IMR-90 (cell line): ENCODE measurements at regions not wholly inside any gene's neighbourhood (a gene's known extent, or its start where the extent isn't known, plus 50 kb on each side); places are given as distances from the start of the nearest gene placed in this dataset.

Source experiments
- ATAC-seq: fragments of 200-7000 bp; cut with Tn5 transposase; 2 replicates; pipeline ENCODE4 v1.9.1; 2020; ENCODE audit warnings: low read depth, mild to moderate bottlenecking, moderate library complexity
- BruUV-seq: library from RNA; stranded (reverse); fragments of 400-500 nt; replicated peaks from 2 replicates; lab custom pipeline; 2021; lab: Mats Ljungman, UMichigan
- CTCF ChIA-PET: fragments of 300-600 bp; formaldehyde crosslinking; extraction: SDS; loops from one replicate; lab custom pipeline; 2021; ENCODE audit warnings: antibody characterized with exemption; lab: Yijun Ruan, JAX
- POLR2A ChIA-PET: fragments of 300-600 bp; sonication (Branson Sonifier 250); formaldehyde crosslinking; loops from one replicate; lab custom pipeline; 2022; ENCODE audit warnings: antibody characterized with exemption; ENCODE audit not compliant: unreplicated experiment; lab: Charles Lee
- DNase-seq: peaks from one replicate; pipeline ENCODE4 v3.0.0; 2013
- H2AFZ ChIP-seq: replicated peaks from 2 replicates; pipeline ENCODE3; 2013; ENCODE audit warnings: low read length, mild to moderate bottlenecking; ENCODE audit not compliant: poor library complexity
- H2AK5ac ChIP-seq: 2 replicates; pipeline ENCODE4 v1.6.1; 2013; ENCODE audit warnings: low read depth, low read length, inconsistent platforms
- H2AK9ac ChIP-seq: replicated peaks from 2 replicates; pipeline ENCODE3; 2013; ENCODE audit warnings: mild to moderate bottlenecking, low read depth, low read length, moderate library complexity; ENCODE audit not compliant: poor library complexity
- H2BK120ac ChIP-seq: 2 replicates; pipeline ENCODE4 v1.6.1; 2013; ENCODE audit warnings: low read depth, low read length, inconsistent platforms
- H2BK15ac ChIP-seq: 3 replicates; pipeline ENCODE4 v1.6.1; 2013; ENCODE audit warnings: low read depth, low read length, inconsistent platforms
- H2BK20ac ChIP-seq: 2 replicates; pipeline ENCODE4 v1.6.1; 2013; ENCODE audit warnings: low read depth, mild to moderate bottlenecking, inconsistent platforms, low read length, moderate library complexity
- H2BK5ac ChIP-seq: 2 replicates; pipeline ENCODE4 v1.6.1; 2013; ENCODE audit warnings: mild to moderate bottlenecking, low read depth, low read length, inconsistent platforms; ENCODE audit not compliant: poor library complexity, severe bottlenecking
- H3K14ac ChIP-seq: replicated peaks from 2 replicates; pipeline ENCODE4 v1.6.1; 2013; ENCODE audit warnings: low read depth, low read length, inconsistent platforms
- H3K18ac ChIP-seq: 2 replicates; pipeline ENCODE4 v1.6.1; 2013; ENCODE audit warnings: low read depth, low read length, control low read depth
- H3K23ac ChIP-seq: 2 replicates; pipeline ENCODE4 v1.6.1; 2013; ENCODE audit warnings: low read depth, low read length, inconsistent platforms
- H3K27ac ChIP-seq: 2 replicates; pipeline ENCODE4 v1.5.1; 2013; ENCODE audit warnings: mild to moderate bottlenecking, control low read depth, low read length; ENCODE audit not compliant: insufficient read depth
- H3K27me3 ChIP-seq: 2 replicates; pipeline ENCODE4 v1.6.1; 2013; ENCODE audit warnings: low read length; ENCODE audit not compliant: control insufficient read depth, insufficient read depth
- H3K36me3 ChIP-seq: 2 replicates; pipeline ENCODE4 v1.6.1; 2013; ENCODE audit warnings: low read length, mixed read lengths; ENCODE audit not compliant: control insufficient read depth, insufficient read depth
- H3K4ac ChIP-seq: 2 replicates; pipeline ENCODE4 v1.6.1; 2013; ENCODE audit warnings: low read depth, low read length, inconsistent platforms
- H3K4me1 ChIP-seq: 2 replicates; pipeline ENCODE4 v1.6.1; 2013; ENCODE audit warnings: low read length, mixed read lengths; ENCODE audit not compliant: control insufficient read depth, insufficient read depth
- H3K4me2 ChIP-seq: 2 replicates; pipeline ENCODE4 v1.6.1; 2013; ENCODE audit warnings: low read depth, mild to moderate bottlenecking, control low read depth, low read length, moderate library complexity
- H3K4me3 ChIP-seq: 2 replicates; pipeline ENCODE4 v1.5.1; 2013; ENCODE audit warnings: low read depth, mild to moderate bottlenecking, control low read depth, low read length, moderate library complexity; ENCODE audit not compliant: insufficient read depth
- H3K56ac ChIP-seq: 2 replicates; pipeline ENCODE4 v1.6.1; 2013; ENCODE audit warnings: low read length, inconsistent platforms; ENCODE audit not compliant: insufficient read depth; ENCODE audit errors: extremely low read depth
- H3K79me1 ChIP-seq, 2 experiments: 2 replicates each; pipeline ENCODE4 v1.6.1; 2013; ENCODE audit warnings: low read length in 2 of 2, inconsistent platforms in 1 of 2, low read depth in 1 of 2
- H3K9ac ChIP-seq: 2 replicates; pipeline ENCODE4 v1.6.1; 2013; ENCODE audit warnings: low read depth, low read length, control low read depth
- H3K9me1 ChIP-seq: 2 replicates; pipeline ENCODE4 v1.6.1; 2013; ENCODE audit warnings: low read length, inconsistent platforms; ENCODE audit not compliant: insufficient read depth
- H3K9me3 ChIP-seq: 2 replicates; pipeline ENCODE4 v1.6.1; 2013; ENCODE audit warnings: low read length; ENCODE audit not compliant: control insufficient read depth, insufficient read depth
- H4K20me1 ChIP-seq: 2 replicates; pipeline ENCODE4 v1.6.1; 2013; ENCODE audit warnings: low read length, inconsistent platforms; ENCODE audit not compliant: insufficient read depth
- H4K5ac ChIP-seq: 2 replicates; pipeline ENCODE4 v1.6.1; 2013; ENCODE audit warnings: mild to moderate bottlenecking, low read depth, low read length, control low read depth
- H4K8ac ChIP-seq, 2 experiments: 2 replicates each; pipeline ENCODE4 v1.6.1; 2013; ENCODE audit warnings: low read depth in 2 of 2, low read length in 2 of 2, control low read depth in 1 of 2, inconsistent platforms in 1 of 2
- H4K91ac ChIP-seq: 2 replicates; pipeline ENCODE4 v1.6.1; 2013; ENCODE audit warnings: low read depth, low read length, inconsistent platforms; ENCODE audit not compliant: insufficient read depth
- BHLHE40 ChIP-seq: fragments of 150-350 bp; IDR thresholded peaks from 2 replicates; pipeline ENCODE4 v1.6.1; 2016; ENCODE audit warnings: mild to moderate bottlenecking, low read depth, low read length
- CEBPB ChIP-seq: IDR thresholded peaks from 2 replicates; pipeline ENCODE4 v1.6.1; 2012; ENCODE audit warnings: low read depth, low read length, improper control_type of control experiment
- CHD1 ChIP-seq: IDR thresholded peaks from 2 replicates; pipeline ENCODE4 v1.6.1; 2012; ENCODE audit warnings: low read depth, low read length, improper control_type of control experiment
- FOS ChIP-seq: fragments of 150-350 bp; IDR thresholded peaks from 2 replicates; pipeline ENCODE4 v1.6.1; 2016; ENCODE audit warnings: low read depth, low read length
- MAFK ChIP-seq: IDR thresholded peaks from 2 replicates; pipeline ENCODE4 v1.6.1; 2012; ENCODE audit warnings: low read depth, low read length, improper control_type of control experiment
- MAZ ChIP-seq: IDR thresholded peaks from 2 replicates; pipeline ENCODE4 v1.6.1; 2012; ENCODE audit warnings: low read depth, mild to moderate bottlenecking, low read length, improper control_type of control experiment, moderate library complexity, borderline replicate concordance
- MXI1 ChIP-seq: IDR thresholded peaks from 2 replicates; pipeline ENCODE4 v1.6.1; 2012; ENCODE audit warnings: low read depth, mild to moderate bottlenecking, low read length, moderate library complexity, borderline replicate concordance
- NFE2L2 ChIP-seq: fragments of 150-350 bp; IDR thresholded peaks from 2 replicates; pipeline ENCODE4 v1.6.1; 2016; ENCODE audit warnings: low read depth, mild to moderate bottlenecking, low read length
- POLR2A ChIP-seq: IDR thresholded peaks from 2 replicates; pipeline ENCODE4 v1.6.1; 2012; ENCODE audit warnings: mild to moderate bottlenecking, low read depth, low read length
- RAD21 ChIP-seq: IDR thresholded peaks from 2 replicates; pipeline ENCODE4 v1.6.1; 2012; ENCODE audit warnings: low read length, improper control_type of control experiment
- RCOR1 ChIP-seq: IDR thresholded peaks from 2 replicates; pipeline ENCODE4 v1.6.1; 2012; ENCODE audit warnings: mild to moderate bottlenecking, low read length, improper control_type of control experiment; ENCODE audit not compliant: insufficient replicate concordance
- RFX5 ChIP-seq: IDR thresholded peaks from 2 replicates; pipeline ENCODE4 v1.8.0; 2012; ENCODE audit warnings: low read depth, mild to moderate bottlenecking, low read length, moderate library complexity
- SMC3 ChIP-seq: fragments of 150-350 bp; IDR thresholded peaks from 2 replicates; pipeline ENCODE4 v1.6.1; 2016; ENCODE audit warnings: low read depth, mild to moderate bottlenecking, antibody characterized with exemption, low read length, moderate library complexity
- WGBS, 2 experiments: methylation state at CpG; one replicate each; pipeline versions ENCODE4 v1.1.5 to v1.1.7; 2013; ENCODE audit warnings: missing lambda C conversion rate in 2 of 2; ENCODE audit not compliant: insufficient read length in 1 of 2; ENCODE audit errors: extremely low coverage in 2 of 2; 5-methylcytosine and 5-hydroxymethylcytosine counted together
- dilution Hi-C: fragments of 300-500 bp; cut with HindIII; formaldehyde crosslinking; loops from one replicate; pipeline ENCODE4 v1.14.3; 2018; ENCODE audit warnings: low sequenced_read_pairs; ENCODE audit not compliant: unreplicated experiment
- in situ Hi-C: fragments of 300-500 bp; cut with MboI; formaldehyde crosslinking; loops from 3 replicates; pipeline ENCODE4 v1.14.3; 2019; ENCODE audit warnings: low sequenced_read_pairs, inconsistent platforms, mixed read lengths
- intact Hi-C: fragments of 100-400 bp; cut with micrococcal nuclease; formaldehyde crosslinking; loops from 2 replicates; pipeline ENCODE4 v1.10.0; 2022
- TF ChIP-seq, protein P1 (sequence below): conservative IDR thresholded peaks from 2 replicates; pipeline ENCODE4 v1.5.1; 2012; ENCODE audit warnings: mild to moderate bottlenecking, low read depth, low read length, improper control_type of control experiment
- TF ChIP-seq, protein P2 (sequence below): fragments of 150-350 bp; IDR thresholded peaks from 2 replicates; pipeline ENCODE4 v1.6.1; 2017; ENCODE audit warnings: mild to moderate bottlenecking, antibody characterized with exemption, low read length, low read depth
- TF ChIP-seq, protein P3 (sequence below): fragments of 150-350 bp; IDR thresholded peaks from 2 replicates; pipeline ENCODE4 v1.6.1; 2016; ENCODE audit warnings: low read depth, mild to moderate bottlenecking, low read length, moderate library complexity, borderline replicate concordance

DNA sequence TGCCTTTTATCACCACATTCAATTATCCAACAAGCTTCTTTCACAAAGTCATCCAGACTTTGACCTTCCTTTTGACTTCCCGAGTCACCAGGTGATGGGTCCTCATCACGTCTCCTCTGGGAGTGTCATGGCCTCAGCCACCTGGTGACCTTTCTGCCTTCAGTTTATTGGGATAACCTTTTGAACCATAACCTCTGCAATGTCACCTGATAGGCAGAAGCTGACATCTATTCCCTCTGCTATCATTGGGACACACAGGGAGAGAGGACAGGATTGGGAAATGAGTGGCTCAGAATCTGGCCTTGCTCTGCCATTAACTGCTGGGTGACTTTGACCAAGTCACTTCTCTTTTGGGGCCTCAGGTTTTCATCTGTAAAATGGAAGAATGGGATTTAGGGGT lies 388.7 kb downstream of the NUAK1 start:
- H3K36me3 ChIP-seq = no peaks in the 10 kb centered on the region
- no peak overlapping the region for H3K18ac ChIP-seq
- peaks cover 3% of the 10 kb centered on the region; the same call in 1 of the 2 replicates for H3K4me1 ChIP-seq
- ChIA-PET POLR2A (no interaction called here), CTCF (no interaction called here)
- H4K8ac ChIP-seq = no peak overlapping the region
- intact Hi-C loops = no loop called here
- H3K4me3 ChIP-seq = no peak overlapping the region
- WGBS, 2 experiments = 100% methylated on average over 2 of the region's 2 CpGs; no CpG with 5 or more reads in 1 of the 2 experiments
- H2AFZ ChIP-seq = no peak overlapping the region
- H3K27me3 ChIP-seq = peaks cover 2% of the 10 kb centered on the region
- H4K91ac ChIP-seq = no peak overlapping the region
- H3K4ac ChIP-seq = no peak overlapping the region
- no peaks in the 10 kb centered on the region for H4K20me1 ChIP-seq
- no peak overlapping the region for H3K27ac ChIP-seq
- no peaks in the 10 kb centered on the region for H3K9me3 ChIP-seq
- H2BK20ac ChIP-seq = no peak overlapping the region
- H2AK9ac ChIP-seq = no peak overlapping the region
- no peak overlapping the region for H2BK120ac ChIP-seq
- in situ Hi-C loops = no loop called here
- no peak overlapping the region for H4K5ac ChIP-seq
- no peaks in the 10 kb centered on the region for H3K9me1 ChIP-seq
- BruUV-seq = no TSS peak
- no peak overlapping the region for H3K14ac ChIP-seq
- ATAC-seq = no peak
- no peaks in the 10 kb centered on the region for H3K79me1 ChIP-seq
- H3K23ac ChIP-seq = no peak overlapping the region
- H2AK5ac ChIP-seq = no peak overlapping the region
- TF ChIP-seq BHLHE40 = no peak
- TF ChIP-seq RAD21 = no peak
- no peak for TF ChIP-seq SMC3
- TF ChIP-seq FOS = no peak
- TF ChIP-seq, protein P1, sequence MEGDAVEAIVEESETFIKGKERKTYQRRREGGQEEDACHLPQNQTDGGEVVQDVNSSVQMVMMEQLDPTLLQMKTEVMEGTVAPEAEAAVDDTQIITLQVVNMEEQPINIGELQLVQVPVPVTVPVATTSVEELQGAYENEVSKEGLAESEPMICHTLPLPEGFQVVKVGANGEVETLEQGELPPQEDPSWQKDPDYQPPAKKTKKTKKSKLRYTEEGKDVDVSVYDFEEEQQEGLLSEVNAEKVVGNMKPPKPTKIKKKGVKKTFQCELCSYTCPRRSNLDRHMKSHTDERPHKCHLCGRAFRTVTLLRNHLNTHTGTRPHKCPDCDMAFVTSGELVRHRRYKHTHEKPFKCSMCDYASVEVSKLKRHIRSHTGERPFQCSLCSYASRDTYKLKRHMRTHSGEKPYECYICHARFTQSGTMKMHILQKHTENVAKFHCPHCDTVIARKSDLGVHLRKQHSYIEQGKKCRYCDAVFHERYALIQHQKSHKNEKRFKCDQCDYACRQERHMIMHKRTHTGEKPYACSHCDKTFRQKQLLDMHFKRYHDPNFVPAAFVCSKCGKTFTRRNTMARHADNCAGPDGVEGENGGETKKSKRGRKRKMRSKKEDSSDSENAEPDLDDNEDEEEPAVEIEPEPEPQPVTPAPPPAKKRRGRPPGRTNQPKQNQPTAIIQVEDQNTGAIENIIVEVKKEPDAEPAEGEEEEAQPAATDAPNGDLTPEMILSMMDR = no peak
- TF ChIP-seq POLR2A = no peak
- TF ChIP-seq NFE2L2 = no peak
- no peak for TF ChIP-seq MAZ
- TF ChIP-seq CEBPB = no peak
- TF ChIP-seq, protein P2, sequence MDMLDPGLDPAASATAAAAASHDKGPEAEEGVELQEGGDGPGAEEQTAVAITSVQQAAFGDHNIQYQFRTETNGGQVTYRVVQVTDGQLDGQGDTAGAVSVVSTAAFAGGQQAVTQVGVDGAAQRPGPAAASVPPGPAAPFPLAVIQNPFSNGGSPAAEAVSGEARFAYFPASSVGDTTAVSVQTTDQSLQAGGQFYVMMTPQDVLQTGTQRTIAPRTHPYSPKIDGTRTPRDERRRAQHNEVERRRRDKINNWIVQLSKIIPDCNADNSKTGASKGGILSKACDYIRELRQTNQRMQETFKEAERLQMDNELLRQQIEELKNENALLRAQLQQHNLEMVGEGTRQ = no peak
- TF ChIP-seq RFX5 = no peak
- TF ChIP-seq MAFK = no peak
- TF ChIP-seq RCOR1 = no peak
- TF ChIP-seq, protein P3, sequence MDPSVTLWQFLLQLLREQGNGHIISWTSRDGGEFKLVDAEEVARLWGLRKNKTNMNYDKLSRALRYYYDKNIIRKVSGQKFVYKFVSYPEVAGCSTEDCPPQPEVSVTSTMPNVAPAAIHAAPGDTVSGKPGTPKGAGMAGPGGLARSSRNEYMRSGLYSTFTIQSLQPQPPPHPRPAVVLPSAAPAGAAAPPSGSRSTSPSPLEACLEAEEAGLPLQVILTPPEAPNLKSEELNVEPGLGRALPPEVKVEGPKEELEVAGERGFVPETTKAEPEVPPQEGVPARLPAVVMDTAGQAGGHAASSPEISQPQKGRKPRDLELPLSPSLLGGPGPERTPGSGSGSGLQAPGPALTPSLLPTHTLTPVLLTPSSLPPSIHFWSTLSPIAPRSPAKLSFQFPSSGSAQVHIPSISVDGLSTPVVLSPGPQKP = no peak
- TF ChIP-seq MXI1 = no peak
- no peak for TF ChIP-seq CHD1
- dilution Hi-C loops = no loop called here
- no peak for DNase-seq
- no peak overlapping the region for H3K9ac ChIP-seq
- H2BK5ac ChIP-seq = no peak overlapping the region
- H3K4me2 ChIP-seq = no peak overlapping the region
- no peak overlapping the region for H3K56ac ChIP-seq
- no peak overlapping the region for H2BK15ac ChIP-seq
